GM12878 (cell line): ENCODE measurements at regions not wholly inside any gene's neighbourhood (a gene's known extent, or its start where the extent isn't known, plus 50 kb on each side); places are given as distances from the start of the nearest gene placed in this dataset.
A peak's percentile ranks its signal among the peaks of the same experiment; 100 is the strongest.

Experiments
- BACH1 ChIP-seq: fragments of 450-650 bp; IDR thresholded peaks from 2 replicates; pipeline ENCODE4 v1.6.1; 2017; ENCODE audit warnings: mild to moderate bottlenecking, borderline replicate concordance
- FOXM1 ChIP-seq: IDR thresholded peaks from 2 replicates; pipeline ENCODE4 v1.6.1; 2012; ENCODE audit warnings: low read depth, mild to moderate bottlenecking, inconsistent platforms, low read length, moderate library complexity
- HDAC6 ChIP-seq: fragments of 200-600 bp; sonication (generic); IDR thresholded peaks from one replicate; pipeline ENCODE4 v1.8.0; 2017; ENCODE audit warnings: antibody characterized with exemption; ENCODE audit not compliant: unreplicated experiment
- IKZF1 ChIP-seq: fragments of 450-650 bp; conservative IDR thresholded peaks from 2 replicates; pipeline ENCODE4 v1.6.1; 2017; ENCODE audit warnings: antibody characterized with exemption, mild to moderate bottlenecking
- JUND ChIP-seq: IDR thresholded peaks from 2 replicates; pipeline ENCODE4 v1.6.1; 2012; ENCODE audit warnings: low read depth, mild to moderate bottlenecking, low read length, improper control_type of control experiment, moderate library complexity
- KLF5 ChIP-seq: fragments of 450-650 bp; IDR thresholded peaks from 2 replicates; pipeline ENCODE4 v1.6.1; 2014; ENCODE audit warnings: mild to moderate bottlenecking; ENCODE audit not compliant: partially characterized antibody
- NFYA ChIP-seq: IDR thresholded peaks from 2 replicates; pipeline ENCODE4 v1.6.1; 2011; ENCODE audit warnings: low read depth, mild to moderate bottlenecking, low read length, improper control_type of control experiment, borderline replicate concordance
- NR2C2 ChIP-seq: IDR thresholded peaks from 2 replicates; pipeline ENCODE4 v1.6.1; 2011; ENCODE audit warnings: borderline replicate concordance, low read depth; ENCODE audit not compliant: control insufficient read depth, insufficient read length
- PML ChIP-seq: IDR thresholded peaks from 2 replicates; pipeline ENCODE4 v1.6.1; 2012; ENCODE audit warnings: low read length, inconsistent platforms
- POU2F2 ChIP-seq: IDR thresholded peaks from 3 replicates; pipeline ENCODE4 v1.6.1; 2011; ENCODE audit warnings: low read depth, mild to moderate bottlenecking, low read length, borderline replicate concordance
- RBBP5 ChIP-seq: fragments of 200-600 bp; sonication (generic); conservative IDR thresholded peaks from 2 replicates; pipeline ENCODE4 v1.6.1; 2016
- SKIL ChIP-seq: fragments of 450-650 bp; IDR thresholded peaks from 2 replicates; pipeline ENCODE4 v1.6.1; 2017; ENCODE audit warnings: mild to moderate bottlenecking, low read depth, inconsistent platforms; ENCODE audit not compliant: poor library complexity, severe bottlenecking
- TAF1 ChIP-seq: IDR thresholded peaks from 2 replicates; pipeline ENCODE4 v1.6.1; 2011; ENCODE audit warnings: mild to moderate bottlenecking, low read depth, low read length, borderline replicate concordance
- TARDBP ChIP-seq: IDR thresholded peaks from 2 replicates; pipeline ENCODE4 v1.6.1; 2016; ENCODE audit warnings: borderline replicate concordance
- USF2 ChIP-seq: IDR thresholded peaks from 2 replicates; pipeline ENCODE4 v1.6.1; 2011; ENCODE audit warnings: low read depth, low read length, improper control_type of control experiment, borderline replicate concordance
- ZNF274 ChIP-seq: IDR thresholded peaks from one replicate; pipeline ENCODE4 v1.8.0; 2011; ENCODE audit not compliant: insufficient read length, insufficient read depth
- ZNF592 ChIP-seq: fragments of 450-650 bp; IDR thresholded peaks from 2 replicates; pipeline ENCODE4 v1.6.1; 2017; ENCODE audit warnings: mild to moderate bottlenecking, moderate library complexity
- TF ChIP-seq, protein P1 (sequence below): fragments of 450-650 bp; IDR thresholded peaks from 2 replicates; pipeline ENCODE4 v1.6.1; 2018; ENCODE audit warnings: mild to moderate bottlenecking, low read depth, moderate library complexity; ENCODE audit not compliant: partially characterized antibody

DNA sequence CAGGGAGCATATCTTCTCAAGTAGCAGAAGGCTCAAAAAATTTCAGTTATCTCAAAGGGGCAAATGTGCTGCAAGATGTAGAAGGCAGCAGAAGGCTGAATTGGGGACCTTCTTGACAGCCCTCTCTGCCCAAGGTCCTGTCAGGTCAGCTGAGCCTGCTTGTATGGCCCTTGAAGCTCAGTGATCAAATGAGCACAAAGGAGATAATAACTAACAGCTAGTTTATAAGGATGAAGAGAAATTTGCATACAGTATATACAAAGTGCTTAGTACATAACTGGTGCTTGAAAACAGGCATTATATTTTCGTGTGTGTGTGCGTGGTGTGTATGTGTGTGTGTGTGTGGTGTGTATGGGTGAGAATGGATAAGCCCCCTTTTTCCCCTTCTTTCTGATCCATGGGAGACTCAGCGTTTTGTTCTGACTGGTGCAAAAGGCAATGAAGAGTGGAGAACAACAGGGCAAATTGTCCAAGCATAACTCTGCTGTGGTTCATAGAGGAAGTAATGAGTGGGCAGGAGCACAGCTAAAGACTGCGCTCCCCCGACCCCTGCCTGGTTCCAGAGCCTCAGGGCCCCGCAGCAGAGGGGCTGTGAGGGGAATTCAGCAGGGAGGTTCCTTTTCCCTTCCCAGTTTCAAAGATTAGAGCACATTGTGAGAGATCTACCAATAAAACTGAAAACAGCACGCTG, 356.8 kb upstream of the NR2F2 start (continued):
- TF ChIP-seq ZNF592 (no peak), NR2C2 (no peak), TARDBP (no peak), JUND (no peak), SKIL (peak; percentile 69), FOXM1 (peak; percentile 60; the same call in 1 of the 2 replicates), ZNF274 (no peak), HDAC6 (no peak), IKZF1 (peak; percentile 96), POU2F2 (peak; percentile 63; the same call in 1 of the 3 replicates), NFYA (no peak), KLF5 (no peak), RBBP5 (no peak), USF2 (no peak), PML (no peak), BACH1 (no peak), TAF1 (0 out of 2 replicates have a peak, but pooled peaks have one; percentile 28)
- TF ChIP-seq, protein P1, sequence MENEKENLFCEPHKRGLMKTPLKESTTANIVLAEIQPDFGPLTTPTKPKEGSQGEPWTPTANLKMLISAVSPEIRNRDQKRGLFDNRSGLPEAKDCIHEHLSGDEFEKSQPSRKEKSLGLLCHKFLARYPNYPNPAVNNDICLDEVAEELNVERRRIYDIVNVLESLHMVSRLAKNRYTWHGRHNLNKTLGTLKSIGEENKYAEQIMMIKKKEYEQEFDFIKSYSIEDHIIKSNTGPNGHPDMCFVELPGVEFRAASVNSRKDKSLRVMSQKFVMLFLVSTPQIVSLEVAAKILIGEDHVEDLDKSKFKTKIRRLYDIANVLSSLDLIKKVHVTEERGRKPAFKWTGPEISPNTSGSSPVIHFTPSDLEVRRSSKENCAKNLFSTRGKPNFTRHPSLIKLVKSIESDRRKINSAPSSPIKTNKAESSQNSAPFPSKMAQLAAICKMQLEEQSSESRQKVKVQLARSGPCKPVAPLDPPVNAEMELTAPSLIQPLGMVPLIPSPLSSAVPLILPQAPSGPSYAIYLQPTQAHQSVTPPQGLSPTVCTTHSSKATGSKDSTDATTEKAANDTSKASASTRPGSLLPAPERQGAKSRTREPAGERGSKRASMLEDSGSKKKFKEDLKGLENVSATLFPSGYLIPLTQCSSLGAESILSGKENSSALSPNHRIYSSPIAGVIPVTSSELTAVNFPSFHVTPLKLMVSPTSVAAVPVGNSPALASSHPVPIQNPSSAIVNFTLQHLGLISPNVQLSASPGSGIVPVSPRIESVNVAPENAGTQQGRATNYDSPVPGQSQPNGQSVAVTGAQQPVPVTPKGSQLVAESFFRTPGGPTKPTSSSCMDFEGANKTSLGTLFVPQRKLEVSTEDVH = no peak
